PC-3 (cell line): ENCODE measurements at regions not wholly inside any gene's neighbourhood (a gene's known extent, or its start where the extent isn't known, plus 50 kb on each side); places are given as distances from the start of the nearest gene placed in this dataset.

Experiments used
- ATAC-seq: fragments of 200-7000 bp; cut with Tn5 transposase; 2 replicates; pipeline ENCODE4 v1.9.1; 2020; ENCODE audit warnings: mild to moderate bottlenecking, moderate library complexity
- BruUV-seq: library from RNA; stranded (reverse); fragments of 400-500 nt; replicated peaks from 2 replicates; lab custom pipeline; 2021; lab: Mats Ljungman, UMichigan
- CTCF ChIA-PET: fragments of 300-600 bp; sonication (Branson Sonifier 250); formaldehyde crosslinking; loops from one replicate; lab custom pipeline; 2022; ENCODE audit warnings: antibody characterized with exemption; lab: Charles Lee
- POLR2A ChIA-PET: fragments of 300-600 bp; sonication (Branson Sonifier 250); formaldehyde crosslinking; loops from one replicate; lab custom pipeline; 2022; ENCODE audit warnings: antibody characterized with exemption; ENCODE audit not compliant: unreplicated experiment; lab: Charles Lee
- DNase-seq: peaks from one replicate; pipeline ENCODE4 v3.0.0-alpha.2; 2015
- H2AFZ ChIP-seq: fragments of 300-600 bp; sonication (generic); 2 replicates; pipeline ENCODE4 v1.6.0; 2016; ENCODE audit warnings: antibody characterized with exemption, low read length
- H3F3A ChIP-seq: fragments of 300-600 bp; sonication (generic); one replicate; pipeline ENCODE4 v1.6.0; 2017; ENCODE audit warnings: antibody characterized with exemption, low read length, control low read depth, mild to moderate bottlenecking; ENCODE audit not compliant: unreplicated experiment
- H3K27ac ChIP-seq: fragments of 300-600 bp; sonication (generic); 2 replicates; pipeline ENCODE4 v1.5.1; 2016; ENCODE audit warnings: mild to moderate bottlenecking, low read length
- H3K27me3 ChIP-seq: fragments of 300-600 bp; sonication (generic); 2 replicates; pipeline ENCODE4 v1.6.1; 2016; ENCODE audit warnings: low read length, mixed read lengths
- H3K36me3 ChIP-seq: fragments of 300-600 bp; sonication (generic); 2 replicates; pipeline ENCODE4 v1.6.1; 2016; ENCODE audit warnings: low read depth, mixed run types, low read length, mixed read lengths
- H3K4me1 ChIP-seq: fragments of 300-600 bp; sonication (generic); 2 replicates; pipeline ENCODE4 v1.5.1; 2016; ENCODE audit warnings: low read length; ENCODE audit not compliant: insufficient read depth
- H3K4me2 ChIP-seq: fragments of 300-600 bp; sonication (generic); 2 replicates; pipeline ENCODE4 v1.6.0; 2016; ENCODE audit warnings: low read length
- H3K4me3 ChIP-seq: fragments of 300-600 bp; sonication (generic); 2 replicates; pipeline ENCODE4 v1.5.1; 2016; ENCODE audit warnings: mild to moderate bottlenecking, low read length, mixed read lengths
- H3K79me2 ChIP-seq: fragments of 300-600 bp; sonication (generic); 2 replicates; pipeline ENCODE4 v1.6.1; 2017; ENCODE audit warnings: low read length, mixed read lengths
- H3K9ac ChIP-seq: fragments of 300-600 bp; sonication (generic); 2 replicates; pipeline ENCODE4 v1.6.0; 2016; ENCODE audit warnings: mild to moderate bottlenecking, low read length
- H3K9me2 ChIP-seq: fragments of 300-600 bp; sonication (generic); replicated peaks from 2 replicates; pipeline ENCODE4 v1.6.1; 2016; ENCODE audit warnings: mixed run types, low read length, mixed read lengths
- H3K9me3 ChIP-seq: fragments of 300-600 bp; sonication (generic); 2 replicates; pipeline ENCODE4 v1.6.1; 2016; ENCODE audit warnings: low read length, mixed read lengths
- H4K20me1 ChIP-seq: fragments of 300-600 bp; sonication (generic); 2 replicates; pipeline ENCODE4 v1.6.1; 2016; ENCODE audit warnings: low read length, mixed read lengths
- EZH2 ChIP-seq: fragments of 300-600 bp; sonication (generic); IDR thresholded peaks from one replicate; pipeline ENCODE4 v1.6.1; 2017; ENCODE audit warnings: antibody characterized with exemption, mild to moderate bottlenecking, low read length; ENCODE audit not compliant: unreplicated experiment
- EZH2phosphoT487 ChIP-seq: fragments of 300-600 bp; sonication (generic); IDR thresholded peaks from 2 replicates; pipeline ENCODE4 v1.6.1; 2018; ENCODE audit warnings: mild to moderate bottlenecking, antibody characterized with exemption, low read length, borderline replicate concordance
- intact Hi-C: fragments of 100-400 bp; cut with micrococcal nuclease; formaldehyde crosslinking; loops from 2 replicates; pipeline ENCODE4 v1.9.0; 2023
- TF ChIP-seq, protein P1 (sequence below): fragments of 300-600 bp; sonication (generic); conservative IDR thresholded peaks from 2 replicates; pipeline ENCODE4 v1.5.1; 2017; ENCODE audit warnings: antibody characterized with exemption, low read depth, mild to moderate bottlenecking, low read length

DNA sequence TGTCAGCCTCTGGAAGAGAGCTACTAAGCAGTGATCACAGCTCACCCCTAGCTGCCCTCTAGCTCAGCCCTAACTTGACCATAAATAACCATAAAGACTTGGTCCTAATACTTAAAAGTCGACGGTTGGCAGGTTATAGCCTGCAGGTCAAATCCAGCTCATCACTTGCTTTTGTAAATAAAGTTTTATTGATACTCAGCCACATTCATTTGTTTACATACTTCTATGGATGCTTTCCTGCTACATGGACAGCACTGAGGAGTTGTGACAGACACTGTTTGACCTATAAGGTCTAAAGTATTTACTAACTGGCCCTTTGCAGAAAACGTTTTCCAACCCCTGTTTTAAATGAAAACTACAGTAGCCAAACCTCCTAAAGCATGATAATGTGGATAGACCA is 151.6 kb upstream of the ASIC2 start:
- intact Hi-C loops = no loop called here

DNA sequence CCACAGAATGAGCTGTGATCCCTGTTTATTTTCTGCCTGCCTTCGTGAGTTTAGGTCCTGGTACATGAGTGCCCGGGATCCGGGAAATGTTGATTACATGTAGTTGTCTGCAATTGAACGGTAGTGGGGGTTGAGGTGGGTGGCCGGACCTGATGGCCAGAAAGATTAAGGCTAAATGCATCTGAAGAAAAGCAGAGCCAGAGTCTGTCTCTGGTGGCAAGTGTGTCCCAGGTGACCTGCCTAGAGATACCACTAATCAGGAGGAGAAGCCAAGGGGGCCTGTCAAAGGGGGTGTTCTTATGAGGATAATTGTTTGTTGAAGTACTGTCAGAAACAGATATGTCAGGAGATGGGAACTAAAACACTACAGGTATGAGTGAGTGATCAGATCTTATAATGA is 154.0 kb upstream of the ASIC2 start:
- Histone ChIP-seq H3K27me3 (no peaks in the 10 kb centered on the region), H3K36me3 (no peaks in the 10 kb centered on the region), H3K9me3 (no peaks in the 10 kb centered on the region), H3F3A (no peaks in the 10 kb centered on the region), H3K4me3 (no peak overlapping the region), H3K27ac (no peak overlapping the region), H3K9me2 (no peaks in the 10 kb centered on the region), H4K20me1 (no peaks in the 10 kb centered on the region), H3K79me2 (no peaks in the 10 kb centered on the region), H3K4me1 (no peaks in the 10 kb centered on the region), H3K9ac (no peak overlapping the region), H3K4me2 (no peak overlapping the region), H2AFZ (no peak overlapping the region)
- no TSS peak for BruUV-seq
- TF ChIP-seq, protein P1, sequence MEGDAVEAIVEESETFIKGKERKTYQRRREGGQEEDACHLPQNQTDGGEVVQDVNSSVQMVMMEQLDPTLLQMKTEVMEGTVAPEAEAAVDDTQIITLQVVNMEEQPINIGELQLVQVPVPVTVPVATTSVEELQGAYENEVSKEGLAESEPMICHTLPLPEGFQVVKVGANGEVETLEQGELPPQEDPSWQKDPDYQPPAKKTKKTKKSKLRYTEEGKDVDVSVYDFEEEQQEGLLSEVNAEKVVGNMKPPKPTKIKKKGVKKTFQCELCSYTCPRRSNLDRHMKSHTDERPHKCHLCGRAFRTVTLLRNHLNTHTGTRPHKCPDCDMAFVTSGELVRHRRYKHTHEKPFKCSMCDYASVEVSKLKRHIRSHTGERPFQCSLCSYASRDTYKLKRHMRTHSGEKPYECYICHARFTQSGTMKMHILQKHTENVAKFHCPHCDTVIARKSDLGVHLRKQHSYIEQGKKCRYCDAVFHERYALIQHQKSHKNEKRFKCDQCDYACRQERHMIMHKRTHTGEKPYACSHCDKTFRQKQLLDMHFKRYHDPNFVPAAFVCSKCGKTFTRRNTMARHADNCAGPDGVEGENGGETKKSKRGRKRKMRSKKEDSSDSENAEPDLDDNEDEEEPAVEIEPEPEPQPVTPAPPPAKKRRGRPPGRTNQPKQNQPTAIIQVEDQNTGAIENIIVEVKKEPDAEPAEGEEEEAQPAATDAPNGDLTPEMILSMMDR = no peak
- TF ChIP-seq EZH2 (no peak), EZH2phosphoT487 (no peak)
- CTCF ChIA-PET = no interaction called here
- ATAC-seq = no peak
- intact Hi-C loops = no loop called here
- POLR2A ChIA-PET = no interaction called here
- DNase-seq = no peak

More for the DNA sequence above, 151.6 kb upstream of the ASIC2 start:
- no peaks in the 10 kb centered on the region for H3K9me3 ChIP-seq
- H2AFZ ChIP-seq = no peak overlapping the region
- ATAC-seq = no peak
- no peaks in the 10 kb centered on the region for H3F3A ChIP-seq
- no peak overlapping the region for H3K27ac ChIP-seq
- no peak overlapping the region for H3K4me3 ChIP-seq
- H3K27me3 ChIP-seq = no peaks in the 10 kb centered on the region
- no peaks in the 10 kb centered on the region for H3K36me3 ChIP-seq
- H3K79me2 ChIP-seq = no peaks in the 10 kb centered on the region
- no peaks in the 10 kb centered on the region for H4K20me1 ChIP-seq
- no peak for TF ChIP-seq EZH2phosphoT487
- TF ChIP-seq, protein P1 = no peak
- TF ChIP-seq EZH2 = no peak
- no peaks in the 10 kb centered on the region for H3K9me2 ChIP-seq
- BruUV-seq = no TSS peak
- no peak for DNase-seq
- H3K9ac ChIP-seq = no peak overlapping the region
- POLR2A ChIA-PET = no interaction called here
- no peak overlapping the region for H3K4me2 ChIP-seq
- CTCF ChIA-PET = no interaction called here
- H3K4me1 ChIP-seq = no peaks in the 10 kb centered on the region

DNA sequence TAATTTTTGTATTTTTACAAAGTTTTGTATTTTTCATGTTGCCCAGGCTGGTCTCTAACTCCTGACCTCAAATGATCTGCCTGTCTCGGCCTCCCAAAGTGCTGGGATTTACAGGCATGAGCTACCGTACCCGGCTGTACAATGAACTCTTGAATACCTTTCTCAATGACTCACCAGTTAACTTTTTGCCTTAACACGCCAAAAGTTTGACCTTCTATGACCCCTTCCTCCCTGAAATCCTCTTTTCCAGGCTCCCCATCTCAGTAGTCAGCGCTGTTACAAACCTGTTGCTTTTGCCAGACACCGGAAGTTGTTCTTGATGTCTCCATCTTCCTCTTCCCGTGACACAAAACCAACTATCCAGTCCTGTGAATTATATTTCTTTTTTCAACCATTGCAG is 158.1 kb upstream of the ASIC2 start:
- Histone ChIP-seq H4K20me1 (no peaks in the 10 kb centered on the region), H3K27ac (no peak overlapping the region), H3K79me2 (no peaks in the 10 kb centered on the region), H3K4me1 (no peaks in the 10 kb centered on the region), H3K9ac (no peak overlapping the region), H3F3A (no peaks in the 10 kb centered on the region), H3K9me3 (no peaks in the 10 kb centered on the region), H3K9me2 (no peaks in the 10 kb centered on the region), H3K27me3 (no peaks in the 10 kb centered on the region), H3K4me3 (no peak overlapping the region), H3K4me2 (no peak overlapping the region), H3K36me3 (no peaks in the 10 kb centered on the region), H2AFZ (no peak overlapping the region)
- POLR2A ChIA-PET = no interaction called here
- CTCF ChIA-PET = no interaction called here
- intact Hi-C loops = no loop called here
- TF ChIP-seq EZH2 (no peak), EZH2phosphoT487 (no peak)
- TF ChIP-seq, protein P1 = no peak
- ATAC-seq (no peak), DNase-seq (no peak)
- BruUV-seq = no TSS peak
